GM12873 (cell line): ENCODE measurements at regions not wholly inside any gene's neighbourhood (a gene's known extent, or its start where the extent isn't known, plus 50 kb on each side); places are given as distances from the start of the nearest gene placed in this dataset.

ENCODE experiments used
- CTCF ChIP-seq: IDR thresholded peaks from 2 replicates; pipeline ENCODE4 v1.5.1; 2012; ENCODE audit warnings: low read depth, mild to moderate bottlenecking, moderate library complexity, low read length, control low read depth; ENCODE audit not compliant: insufficient read depth; ENCODE audit errors: missing control alignments

- TF ChIP-seq CTCF = no peak
Observed at GRCh38 chr2:39851251-39851650, 72.2 kb upstream of the THUMPD2 start.

- TF ChIP-seq CTCF = no peak
Observed at GRCh38 chr2:39849982-39850526, 71.0 kb upstream of the THUMPD2 start.

- TF ChIP-seq CTCF = no peak
Observed at GRCh38 chr2:39849064-39849463, 70.0 kb upstream of the THUMPD2 start.

- TF ChIP-seq CTCF = no peak
Observed at GRCh38 chr2:39845460-39846146, 66.5 kb upstream of the THUMPD2 start.

- no peak for TF ChIP-seq CTCF
Observed at GRCh38 chr2:39839261-39839848, 60.3 kb upstream of the THUMPD2 start.

GRCh38 chr2:39838589-39838988 is 59.5 kb upstream of the THUMPD2 start:
- no peak for TF ChIP-seq CTCF

GRCh38 chr2:39837856-39838453 is 58.9 kb upstream of the THUMPD2 start:
- TF ChIP-seq CTCF = peak; percentile 93
